ENCODE measurements at regions not wholly inside any gene's neighbourhood (a gene's known extent, or its start where the extent isn't known, plus 50 kb on each side); places are given as distances from the start of the nearest gene placed in this dataset.

DNA sequence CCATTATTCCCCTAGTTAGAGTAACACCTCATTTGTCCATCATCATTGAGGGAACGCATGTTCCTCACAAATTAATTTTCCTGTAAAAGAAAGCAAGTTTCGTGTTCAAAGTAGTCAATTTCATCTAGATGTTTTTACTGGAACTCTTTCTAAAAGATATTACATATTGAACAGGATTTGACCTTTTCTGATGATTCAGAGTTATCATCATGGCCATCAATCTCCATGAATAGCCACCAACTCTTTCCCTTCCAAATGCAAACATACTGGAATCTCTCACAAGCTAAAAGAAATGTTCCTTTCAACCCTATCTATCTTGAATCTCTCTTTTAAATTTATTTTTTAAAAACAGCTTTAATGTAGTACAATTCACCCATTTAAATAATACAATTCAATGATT is 263.1 kb upstream of the FAR2 start:
- no peak for DNase-seq

GRCh38 chr12:28887461-28887990 is 261.6 kb upstream of the FAR2 start:
- DNase-seq, result no peak

DNA sequence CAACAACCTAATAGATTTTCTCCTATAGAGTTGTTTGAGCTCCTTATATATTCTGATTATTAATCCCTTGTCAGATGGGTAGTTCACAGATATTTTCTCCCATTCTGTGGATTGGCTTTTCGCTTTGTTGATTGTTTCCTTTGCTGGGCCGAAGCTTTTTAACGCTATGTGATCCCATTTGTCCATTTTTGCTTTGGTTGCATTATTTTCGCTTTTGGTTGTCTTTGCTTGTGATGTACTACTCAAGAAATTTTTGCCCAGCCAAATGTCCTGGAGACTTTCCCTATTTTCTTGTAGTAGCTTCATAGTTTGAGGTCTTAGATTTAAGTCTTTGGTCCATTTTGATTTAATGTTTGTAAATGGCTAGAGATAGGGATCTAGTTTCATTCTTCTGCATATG is 258.4 kb upstream of the FAR2 start:
- DNase-seq, result no peak

- DNase-seq, result no peak
Measured at GRCh38 chr12:28891126-28891525, 258.0 kb upstream of the FAR2 start.

DNA sequence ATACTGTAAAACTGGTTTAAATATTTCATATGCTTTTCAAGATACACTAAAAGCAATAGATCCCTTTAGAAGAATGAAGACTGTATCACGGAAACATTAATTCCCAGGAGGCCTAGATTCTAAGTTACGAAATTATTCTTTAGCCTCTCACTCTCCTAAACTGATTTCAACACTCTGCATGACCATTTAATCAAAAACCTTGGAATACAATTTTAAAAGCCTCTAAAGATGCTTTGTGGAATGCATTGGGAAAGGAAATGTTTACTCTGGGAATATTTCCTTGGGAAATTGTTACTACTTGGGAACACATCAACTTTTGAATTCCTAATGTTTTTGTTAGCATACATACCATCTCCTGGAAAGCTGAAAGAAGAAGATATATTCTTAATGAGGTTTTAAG is 255.7 kb upstream of the FAR2 start:
- no peak for DNase-seq

DNA sequence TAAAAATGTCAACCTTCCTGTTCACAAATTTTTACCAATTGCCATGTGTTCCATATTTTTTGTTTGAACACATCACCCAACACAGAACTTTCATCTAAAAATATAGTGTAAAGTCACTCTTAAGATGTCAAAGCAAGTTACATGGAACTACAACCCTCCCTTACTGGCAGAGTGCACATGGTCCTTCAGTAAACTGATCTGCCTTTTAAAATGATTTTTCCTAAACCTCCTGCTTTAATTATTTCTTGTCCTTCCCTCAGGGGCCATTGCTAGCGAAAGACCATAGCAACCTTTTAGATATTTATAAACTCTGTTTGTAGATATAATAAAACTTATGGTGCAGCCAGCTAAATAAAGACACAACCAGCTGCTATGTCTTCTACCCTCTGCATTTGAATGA is 255.2 kb upstream of the FAR2 start:
- no peak for DNase-seq

DNA sequence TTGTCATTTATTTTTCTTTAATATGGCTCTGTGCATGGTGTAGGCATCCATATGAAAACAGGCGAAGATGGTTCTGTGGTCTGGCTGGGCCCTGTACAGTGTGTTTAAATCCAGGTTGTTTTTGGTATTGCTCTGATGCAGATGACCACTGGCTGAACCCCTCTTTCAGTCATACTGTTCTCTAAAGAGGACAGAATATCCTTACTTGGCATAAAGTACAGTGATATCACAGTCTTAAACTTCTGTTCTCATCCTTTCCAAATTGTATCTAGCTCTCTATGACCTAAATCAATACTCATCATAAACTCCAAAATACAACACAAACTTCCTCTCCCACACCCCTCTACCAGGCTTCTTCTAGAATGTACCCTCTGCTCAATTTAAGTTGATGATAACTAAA is 252.7 kb upstream of the FAR2 start:
- no peak for DNase-seq

- no peak for DNase-seq
Measured at GRCh38 chr12:28898038-28898437, 251.0 kb upstream of the FAR2 start.

DNA sequence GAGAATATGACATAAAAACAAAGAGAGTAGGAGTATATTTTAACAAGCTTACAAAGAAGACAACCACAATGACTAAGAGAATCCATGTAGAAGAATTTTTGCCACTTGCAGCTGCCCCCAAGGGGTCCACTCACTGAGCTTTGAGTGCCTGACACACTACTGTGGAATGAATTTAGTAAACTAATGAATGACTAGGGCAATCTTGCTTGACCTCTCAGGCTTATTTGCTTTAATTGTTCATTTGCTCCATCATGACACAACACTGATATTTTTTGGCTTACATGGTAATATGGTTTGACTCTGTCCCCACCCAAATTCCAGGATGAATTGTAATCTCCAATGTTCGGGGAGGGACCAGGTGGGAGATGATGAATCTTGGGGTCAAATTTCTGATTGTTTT is 249.1 kb upstream of the FAR2 start:
- DNase-seq, result no peak

GRCh38 chr12:28905220-28905955 is 243.7 kb upstream of the FAR2 start:
- DNase-seq, result no peak

- DNase-seq, result no peak
Measured at GRCh38 chr12:28908646-28909045, 240.4 kb upstream of the FAR2 start.

- DNase-seq, result no peak
Measured at GRCh38 chr12:28909291-28909690, 239.8 kb upstream of the FAR2 start.

DNA sequence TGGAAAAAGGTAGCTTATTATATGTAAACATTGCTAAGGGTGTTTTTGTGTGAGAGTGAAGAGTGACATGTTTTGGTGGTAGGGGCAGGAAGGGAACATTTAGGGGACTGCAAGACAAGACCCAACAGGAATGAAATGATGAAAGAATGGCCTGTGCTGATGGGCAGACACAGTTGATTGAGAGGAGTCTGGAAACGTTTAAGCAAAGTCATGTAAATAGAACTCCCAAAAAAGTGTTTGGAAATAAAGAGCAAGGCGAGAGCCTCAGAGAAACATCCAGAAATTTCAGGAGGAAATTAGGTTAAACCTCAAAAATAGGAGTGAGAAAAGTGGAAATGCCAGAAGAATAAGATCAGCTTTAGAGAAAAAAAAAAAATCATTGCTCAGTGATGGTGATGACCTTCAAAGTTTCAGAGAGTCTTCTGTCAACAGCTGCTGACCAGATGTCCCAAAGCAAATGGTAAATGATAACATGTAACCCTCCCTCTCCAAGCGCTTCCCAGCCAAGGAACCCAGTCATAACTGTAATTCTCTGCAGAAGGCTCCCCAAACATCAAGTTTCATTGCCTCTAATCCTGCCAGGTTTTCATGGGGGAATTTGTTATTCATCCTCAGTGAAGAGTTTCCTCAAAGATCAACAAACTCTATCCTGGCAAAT is 223.2 kb upstream of the FAR2 start:
- no peak for DNase-seq

- DNase-seq, result no peak
Measured at GRCh38 chr12:28930704-28931103, 218.4 kb upstream of the FAR2 start.

DNA sequence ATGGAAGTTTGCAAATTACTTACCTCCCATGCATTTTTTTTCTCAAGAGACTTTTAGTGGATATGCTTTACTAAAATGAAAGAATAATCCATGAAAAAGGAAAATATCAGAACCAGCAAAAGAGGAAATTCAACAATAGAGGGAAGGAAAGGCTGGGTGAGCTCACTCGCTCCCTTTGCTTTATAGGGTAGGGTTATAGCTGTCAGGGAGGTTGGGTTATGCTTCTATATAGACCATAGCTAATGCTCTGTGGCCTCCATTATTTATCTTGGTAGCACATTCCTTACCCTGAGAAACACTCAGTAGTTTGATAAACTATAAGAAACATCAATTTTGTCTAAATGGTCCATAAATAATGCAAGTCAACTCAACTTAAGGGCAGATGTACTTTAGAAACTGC is 215.9 kb upstream of the FAR2 start:
- no peak for DNase-seq

GRCh38 chr12:28933864-28934527 is 215.1 kb upstream of the FAR2 start:
- no peak for DNase-seq

DNA sequence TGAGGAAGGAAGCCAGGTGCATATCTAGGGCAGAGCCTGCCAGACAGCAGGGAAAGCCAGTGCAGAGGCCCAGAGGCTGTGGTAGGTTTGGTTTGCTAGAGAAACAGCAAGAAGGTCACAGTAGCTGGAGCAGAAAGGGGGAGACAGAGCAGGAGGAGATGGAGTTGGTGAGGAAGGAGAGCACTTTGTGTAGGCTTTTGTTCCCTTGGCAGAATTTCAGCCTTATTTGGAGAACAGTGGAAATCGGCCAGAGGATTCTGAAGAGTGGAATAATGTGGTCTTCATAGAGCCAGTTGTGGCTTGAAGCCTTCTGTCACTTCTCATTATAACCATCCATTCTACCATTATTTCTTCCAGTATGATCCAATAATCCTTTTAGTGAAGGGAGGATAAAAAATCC is 212.9 kb upstream of the FAR2 start:
- peak; percentile 16 to 71 for DNase-seq

DNA sequence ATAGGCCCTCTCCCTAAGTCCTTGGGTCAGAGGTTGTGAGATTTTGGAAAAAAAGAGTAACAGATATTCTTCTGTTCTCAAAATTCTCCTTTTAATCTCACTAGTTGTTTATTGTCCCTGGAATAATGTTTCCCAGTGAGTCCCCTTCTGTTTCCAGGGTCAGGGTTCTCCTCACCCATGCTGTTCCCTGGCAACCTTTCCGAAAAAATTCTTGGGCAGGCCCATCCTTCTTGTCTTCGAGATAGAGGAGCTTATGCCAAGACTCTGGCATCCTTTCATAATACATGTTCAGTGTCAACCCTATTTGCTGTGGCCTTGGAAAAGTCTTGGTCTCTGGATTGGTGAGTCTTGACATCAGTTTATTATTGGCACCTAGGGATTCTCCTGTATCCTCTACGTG is 212.4 kb upstream of the FAR2 start:
- peak in 1 of 2 experiments; percentile 11 for DNase-seq

DNA sequence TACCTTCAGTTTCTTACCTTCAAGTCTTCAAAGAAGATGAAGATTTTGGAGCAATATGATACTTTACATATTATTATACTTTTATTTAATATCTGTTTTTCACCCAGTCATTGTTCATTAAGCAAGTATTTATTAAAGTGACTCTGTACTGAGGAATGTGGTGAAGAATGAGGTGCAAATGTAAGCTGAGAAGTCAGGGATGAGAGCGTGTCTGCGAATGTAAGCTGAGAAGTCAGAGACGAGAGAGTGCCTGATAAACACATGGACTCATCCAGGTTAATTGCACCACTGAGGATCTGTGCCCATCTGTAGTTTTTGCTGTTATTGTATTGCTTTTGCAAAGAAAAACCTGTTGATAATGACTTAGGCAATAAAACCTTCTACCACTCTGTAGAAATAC is 211.9 kb upstream of the FAR2 start:
- DNase-seq, result peak; percentile 66 to 78

DNA sequence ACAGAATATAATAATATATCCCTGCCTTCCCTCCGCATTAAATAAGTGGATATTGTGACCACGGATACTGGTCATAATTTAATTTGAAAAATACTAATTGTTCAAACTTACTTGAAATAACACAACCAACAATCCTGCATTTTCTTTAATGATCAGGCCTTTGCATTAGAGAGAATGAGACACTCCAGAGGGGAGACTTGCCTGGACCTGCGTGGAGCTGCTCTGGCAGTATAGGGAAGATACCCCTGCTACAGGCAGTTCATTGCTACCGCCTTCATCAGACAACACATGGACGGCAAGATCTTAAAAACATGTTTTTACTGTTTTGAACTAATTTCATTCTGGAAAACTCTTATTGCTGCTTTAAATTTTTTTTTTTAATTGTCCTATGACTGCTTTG is 211.0 kb upstream of the FAR2 start:
- DNase-seq, result no peak

DNA sequence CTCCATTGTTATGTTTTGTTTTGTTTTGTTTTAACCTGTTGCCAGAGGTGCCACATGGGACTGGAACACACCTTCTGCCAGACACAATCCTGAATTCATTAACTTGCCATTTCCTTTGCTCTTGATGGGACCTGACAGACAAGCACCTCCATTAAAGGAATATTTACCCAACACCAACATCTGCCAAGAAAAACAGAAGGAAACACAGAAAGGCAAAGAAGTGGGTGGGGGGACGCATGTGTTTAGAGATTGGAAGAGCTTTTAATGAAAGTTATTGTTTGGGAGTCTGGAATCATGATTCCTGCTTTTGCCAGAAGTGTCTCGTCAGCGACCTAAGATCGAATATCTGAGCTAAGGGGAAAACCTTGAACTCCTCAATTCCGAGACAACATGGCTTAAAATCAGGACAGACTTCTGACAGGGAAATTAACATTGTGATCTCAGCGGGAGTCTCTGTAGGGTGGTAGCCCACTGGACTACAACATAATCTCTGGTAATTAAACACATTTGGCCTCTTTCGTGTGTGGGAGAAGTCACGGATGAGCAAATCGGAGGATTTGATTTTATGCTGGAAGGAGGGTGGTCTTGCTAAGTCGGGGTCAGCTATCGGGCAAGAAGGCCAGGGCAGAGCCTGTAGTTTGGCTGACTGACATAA is 210.4 kb upstream of the FAR2 start:
- peak; percentile 33 to 46 for DNase-seq

- DNase-seq, result no peak
Measured at GRCh38 chr12:28939427-28939826, 209.7 kb upstream of the FAR2 start.

DNA sequence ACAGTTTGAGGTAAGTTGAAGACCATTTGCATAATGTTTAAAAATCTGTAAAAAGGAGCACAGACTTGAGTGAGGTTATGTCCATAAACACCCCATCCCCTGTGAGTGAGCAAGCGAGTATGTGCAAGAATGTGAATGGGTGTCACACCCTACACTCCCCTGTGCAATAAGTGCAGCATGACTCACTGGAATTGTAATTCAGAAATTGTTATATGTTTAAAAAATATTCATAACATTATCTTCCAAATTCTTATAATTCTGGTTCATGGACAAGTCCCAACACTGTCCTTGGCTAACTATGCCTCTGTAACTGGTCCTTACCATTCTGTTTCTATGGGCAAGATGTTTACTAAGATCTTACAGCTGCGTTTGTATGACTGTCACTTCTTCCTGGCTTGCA is 207.8 kb upstream of the FAR2 start:
- no peak for DNase-seq

GRCh38 chr12:28946361-28946760 is 202.7 kb upstream of the FAR2 start:
- DNase-seq, result no peak

Measured in NCI-H524 (cell line).